GM13976 (cell line): ENCODE measurements at regions not wholly inside any gene's neighbourhood (a gene's known extent, or its start where the extent isn't known, plus 50 kb on each side); places are given as distances from the start of the nearest gene placed in this dataset.

ENCODE experiments used
- DNase-seq: peaks from one replicate; pipeline ENCODE4 v3.0.0; 2012; ENCODE audit warnings: low spot score
- in situ Hi-C: fragments of 300-500 bp; cut with MboI; formaldehyde crosslinking; loops from one replicate; pipeline ENCODE4 v1.12.0; 2022; ENCODE audit warnings: low sequenced_read_pairs, mixed read lengths, inconsistent platforms; ENCODE audit not compliant: unreplicated experiment
- TF ChIP-seq, protein P1 (sequence below): IDR thresholded peaks from 2 replicates; pipeline ENCODE4 v1.5.1; 2012; ENCODE audit warnings: borderline replicate concordance, mild to moderate bottlenecking; ENCODE audit not compliant: insufficient read depth; ENCODE audit errors: extremely low read depth, missing control alignments, control extremely low read depth

DNA sequence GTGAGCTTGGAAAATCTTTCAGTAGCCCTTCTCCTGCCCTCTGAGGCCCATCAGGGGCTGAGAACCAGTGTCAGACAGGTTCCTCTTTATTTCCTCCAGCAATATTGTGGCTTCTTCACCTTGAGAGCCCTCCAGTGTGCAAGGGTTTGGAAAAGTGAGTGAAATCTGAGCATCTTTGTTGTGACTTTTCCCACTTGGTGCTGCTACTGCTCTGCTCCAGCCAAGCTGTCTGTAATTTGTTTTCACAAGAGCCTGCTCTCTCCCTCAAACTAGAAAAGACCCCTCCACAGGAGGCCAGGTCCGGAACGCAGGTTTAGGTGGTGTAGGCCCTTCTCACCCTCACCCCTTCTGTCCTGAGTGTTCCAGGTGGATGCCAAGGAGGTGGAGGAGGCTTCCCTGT lies 57.4 kb upstream of the SPRY4 start:
- no peak for DNase-seq
- in situ Hi-C loops: no loop called here
- TF ChIP-seq, protein P1, sequence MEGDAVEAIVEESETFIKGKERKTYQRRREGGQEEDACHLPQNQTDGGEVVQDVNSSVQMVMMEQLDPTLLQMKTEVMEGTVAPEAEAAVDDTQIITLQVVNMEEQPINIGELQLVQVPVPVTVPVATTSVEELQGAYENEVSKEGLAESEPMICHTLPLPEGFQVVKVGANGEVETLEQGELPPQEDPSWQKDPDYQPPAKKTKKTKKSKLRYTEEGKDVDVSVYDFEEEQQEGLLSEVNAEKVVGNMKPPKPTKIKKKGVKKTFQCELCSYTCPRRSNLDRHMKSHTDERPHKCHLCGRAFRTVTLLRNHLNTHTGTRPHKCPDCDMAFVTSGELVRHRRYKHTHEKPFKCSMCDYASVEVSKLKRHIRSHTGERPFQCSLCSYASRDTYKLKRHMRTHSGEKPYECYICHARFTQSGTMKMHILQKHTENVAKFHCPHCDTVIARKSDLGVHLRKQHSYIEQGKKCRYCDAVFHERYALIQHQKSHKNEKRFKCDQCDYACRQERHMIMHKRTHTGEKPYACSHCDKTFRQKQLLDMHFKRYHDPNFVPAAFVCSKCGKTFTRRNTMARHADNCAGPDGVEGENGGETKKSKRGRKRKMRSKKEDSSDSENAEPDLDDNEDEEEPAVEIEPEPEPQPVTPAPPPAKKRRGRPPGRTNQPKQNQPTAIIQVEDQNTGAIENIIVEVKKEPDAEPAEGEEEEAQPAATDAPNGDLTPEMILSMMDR: no peak

DNA sequence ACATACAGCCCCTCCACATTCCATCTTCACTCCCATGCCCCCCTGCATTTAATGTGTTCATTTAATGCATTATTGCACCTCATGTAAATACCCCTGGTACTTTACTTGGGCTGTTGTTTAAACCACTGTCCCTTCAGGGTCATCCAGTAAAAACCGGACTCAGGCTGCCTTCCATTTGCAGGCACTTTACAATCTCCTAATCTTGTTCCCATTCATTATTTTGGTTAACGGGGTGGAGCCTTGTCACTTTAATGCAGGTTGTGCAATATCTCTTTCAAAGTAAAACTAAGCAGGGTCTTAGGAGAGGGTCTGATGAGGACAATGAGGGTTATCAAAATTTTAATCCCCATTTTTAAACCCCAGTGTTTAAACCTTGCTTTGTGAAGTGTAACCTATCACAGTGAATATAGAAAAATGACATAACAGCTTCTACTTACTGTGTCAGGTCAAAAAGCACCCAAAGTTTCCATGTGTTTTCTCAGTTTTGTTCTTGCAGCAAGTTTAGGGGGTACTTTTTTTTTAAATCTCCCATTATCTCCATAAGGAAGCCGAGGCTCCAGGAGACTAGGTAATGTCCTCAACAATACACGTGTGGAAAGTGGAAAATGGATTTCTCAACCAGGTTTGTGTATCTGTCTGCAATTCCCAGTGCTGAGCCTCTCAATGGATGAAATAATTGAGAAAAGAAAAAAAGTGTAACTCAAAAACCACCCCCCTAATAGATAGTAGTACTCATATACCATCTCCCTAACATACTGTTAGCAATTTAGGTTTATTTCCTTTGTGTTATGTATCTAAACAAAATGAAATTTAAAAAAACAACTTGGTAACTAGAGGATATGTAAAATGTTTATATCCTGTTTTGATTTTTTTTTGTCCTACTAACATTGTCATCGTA lies 54.2 kb upstream of the SPRY4 start:
- TF ChIP-seq, protein P1: no peak
- in situ Hi-C loops: no loop called here
- DNase-seq: peak; percentile 42

DNA sequence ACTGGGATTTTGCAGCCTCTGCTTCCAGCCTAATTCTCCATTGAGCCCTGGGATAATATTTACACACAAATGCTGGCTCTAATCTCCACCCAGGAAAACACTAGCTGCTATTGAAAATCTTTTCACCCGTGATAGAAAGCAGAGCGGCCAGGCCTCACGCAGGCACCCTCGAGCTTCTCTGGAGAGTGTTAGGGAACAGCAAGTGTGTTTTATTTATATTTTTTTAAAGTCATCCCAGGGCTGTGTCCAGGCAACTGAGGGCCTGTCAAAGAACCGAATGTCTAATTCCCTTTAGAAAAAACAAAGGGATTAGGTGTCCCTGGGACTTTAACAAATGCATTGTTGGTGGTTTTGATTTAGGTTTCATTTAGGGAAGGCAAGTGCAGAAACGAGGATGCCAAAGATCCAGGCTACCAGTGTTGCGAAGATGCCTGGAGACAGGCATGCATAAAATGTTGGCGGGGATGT lies 51.2 kb upstream of the SPRY4 start:
- DNase-seq: no peak
- TF ChIP-seq, protein P1: no peak
- in situ Hi-C loops: no loop called here
